Neural progenitor cell (in vitro differentiated cells): ENCODE measurements at regions not wholly inside any gene's neighbourhood (a gene's known extent, or its start where the extent isn't known, plus 50 kb on each side); places are given as distances from the start of the nearest gene placed in this dataset.

Source experiments
- DNase-seq: peaks from one replicate; pipeline ENCODE4 v3.0.0-alpha.2; 2016; ENCODE audit warnings: low spot score
- H2AFZ ChIP-seq: fragments of 200-600 bp; sonication (generic); replicated peaks from 2 replicates; pipeline ENCODE4 v1.6.1; 2016; ENCODE audit warnings: antibody characterized with exemption
- H3F3A ChIP-seq: fragments of 200-600 bp; sonication (generic); 2 replicates; pipeline ENCODE4 v1.6.1; 2016; ENCODE audit warnings: antibody characterized with exemption, low read depth
- H3K27ac ChIP-seq: fragments of 200-600 bp; sonication (generic); 2 replicates; pipeline ENCODE4 v1.5.1; 2016; ENCODE audit warnings: mild to moderate bottlenecking
- H3K27me3 ChIP-seq: fragments of 200-600 bp; sonication (generic); 2 replicates; pipeline ENCODE4 v1.6.1; 2016; ENCODE audit warnings: mild to moderate bottlenecking, moderate library complexity
- H3K36me3 ChIP-seq: fragments of 200-600 bp; sonication (generic); 2 replicates; pipeline ENCODE4 v1.5.1; 2016
- H3K4me1 ChIP-seq: fragments of 200-600 bp; sonication (generic); 2 replicates; pipeline ENCODE4 v1.6.1; 2016; ENCODE audit warnings: mixed run types
- H3K4me2 ChIP-seq: fragments of 200-600 bp; sonication (generic); 2 replicates; pipeline ENCODE4 v1.6.1; 2016
- H3K4me3 ChIP-seq: fragments of 200-600 bp; sonication (generic); 2 replicates; pipeline ENCODE4 v1.5.1; 2016
- H3K79me2 ChIP-seq: fragments of 200-600 bp; sonication (generic); 2 replicates; pipeline ENCODE4 v1.6.1; 2016; ENCODE audit warnings: low read depth
- H3K9ac ChIP-seq: fragments of 200-600 bp; sonication (generic); 2 replicates; pipeline ENCODE4 v1.6.1; 2016
- H3K9me3 ChIP-seq: fragments of 200-600 bp; sonication (generic); 2 replicates; pipeline ENCODE4 v1.5.1; 2016; ENCODE audit warnings: low read depth
- H4K20me1 ChIP-seq: fragments of 200-600 bp; sonication (generic); 2 replicates; pipeline ENCODE4 v1.6.1; 2016; ENCODE audit warnings: low read depth
- H3K27ac Mint-ChIP-seq: 3 replicates; pipeline ENCODE4 v1.8.0; 2021; ENCODE audit warnings: mixed read lengths
- H3K27me3 Mint-ChIP-seq: 2 replicates; pipeline ENCODE4 v1.8.0; 2022; ENCODE audit warnings: low read depth, mild to moderate bottlenecking, inconsistent platforms, moderate library complexity, mixed read lengths; ENCODE audit not compliant: insufficient read depth
- H3K36me3 Mint-ChIP-seq: 3 replicates; pipeline ENCODE4 v1.8.0; 2021; ENCODE audit warnings: mixed read lengths
- H3K4me1 Mint-ChIP-seq: 3 replicates; pipeline ENCODE4 v1.8.0; 2021; ENCODE audit warnings: mixed read lengths
- H3K4me3 Mint-ChIP-seq: 3 replicates; pipeline ENCODE4 v1.8.0; 2021; ENCODE audit warnings: mild to moderate bottlenecking, moderate library complexity, mixed read lengths
- H3K9me3 Mint-ChIP-seq: 3 replicates; pipeline ENCODE4 v1.8.0; 2020; ENCODE audit warnings: mixed read lengths
- CTCF ChIP-seq: fragments of 200-600 bp; sonication (generic); IDR thresholded peaks from 2 replicates; pipeline ENCODE4 v1.5.1; 2017; ENCODE audit warnings: antibody characterized with exemption, mild to moderate bottlenecking
- EZH2 ChIP-seq: fragments of 200-600 bp; sonication (generic); IDR thresholded peaks from 2 replicates; pipeline ENCODE4 v1.6.1; 2017; ENCODE audit warnings: antibody characterized with exemption, mild to moderate bottlenecking, moderate library complexity
- EZH2phosphoT487 ChIP-seq: fragments of 200-600 bp; sonication (generic); IDR thresholded peaks from 2 replicates; pipeline ENCODE4 v1.6.1; 2017; ENCODE audit warnings: antibody characterized with exemption

- peak overlapping the region; percentile 64 for H3K4me2 ChIP-seq
- peaks cover 40% of the 10 kb centered on the region for H3K4me1 Mint-ChIP-seq
- no peak overlapping the region for H2AFZ ChIP-seq
- H3K27me3 ChIP-seq, result no peaks in the 10 kb centered on the region
- H3K79me2 ChIP-seq, result peaks cover 6% of the 10 kb centered on the region
- H3K9ac ChIP-seq, result no peak overlapping the region
- peaks cover 13% of the 10 kb centered on the region for H4K20me1 ChIP-seq
- H3K9me3 Mint-ChIP-seq, result no peaks in the 10 kb centered on the region
- peaks cover 3% of the 10 kb centered on the region for H3K27me3 Mint-ChIP-seq
- DNase-seq, result peak; percentile 45
- no peak overlapping the region for H3K4me3 ChIP-seq
- no peaks in the 10 kb centered on the region for H3K36me3 Mint-ChIP-seq
- H3K36me3 ChIP-seq, result no peaks in the 10 kb centered on the region
- H3K4me3 Mint-ChIP-seq, result no peak overlapping the region
- H3F3A ChIP-seq, result peaks cover 20% of the 10 kb centered on the region
- H3K27ac Mint-ChIP-seq, result peak overlapping the region; percentile 15
- H3K9me3 ChIP-seq, result no peaks in the 10 kb centered on the region
- H3K4me1 ChIP-seq, result peaks cover 71% of the 10 kb centered on the region
- TF ChIP-seq EZH2 (no peak), EZH2phosphoT487 (no peak)
- no peak overlapping the region for H3K27ac ChIP-seq
Measured at GRCh38 chr18:1014951-1015624, 110.4 kb downstream of the ADCYAP1 start.

- H3K36me3 ChIP-seq, result no peaks in the 10 kb centered on the region
- H3K4me3 ChIP-seq, result no peak overlapping the region
- DNase-seq, result no peak
- no peaks in the 10 kb centered on the region for H3K9me3 ChIP-seq
- H3K4me1 Mint-ChIP-seq, result peaks cover 40% of the 10 kb centered on the region
- no peak overlapping the region for H3K4me3 Mint-ChIP-seq
- no peaks in the 10 kb centered on the region for H3K9me3 Mint-ChIP-seq
- peaks cover 6% of the 10 kb centered on the region for H3K79me2 ChIP-seq
- H3K27ac Mint-ChIP-seq, result no peak overlapping the region
- TF ChIP-seq EZH2 (no peak), EZH2phosphoT487 (no peak)
- no peak overlapping the region for H2AFZ ChIP-seq
- no peaks in the 10 kb centered on the region for H3K36me3 Mint-ChIP-seq
- peaks cover 20% of the 10 kb centered on the region for H3F3A ChIP-seq
- H3K27me3 ChIP-seq, result no peaks in the 10 kb centered on the region
- H3K27me3 Mint-ChIP-seq, result peaks cover 3% of the 10 kb centered on the region
- no peak overlapping the region for H3K9ac ChIP-seq
- no peak overlapping the region for H3K27ac ChIP-seq
- peaks cover 13% of the 10 kb centered on the region for H4K20me1 ChIP-seq
- H3K4me1 ChIP-seq, result peaks cover 71% of the 10 kb centered on the region
- H3K4me2 ChIP-seq, result peak overlapping the region; percentile 64
Measured at GRCh38 chr18:1015777-1016176, 111.1 kb downstream of the ADCYAP1 start.

- peaks cover 13% of the 10 kb centered on the region for H4K20me1 ChIP-seq
- peaks cover 20% of the 10 kb centered on the region for H3F3A ChIP-seq
- H3K36me3 ChIP-seq, result no peaks in the 10 kb centered on the region
- Mint-ChIP-seq H3K36me3 (no peaks in the 10 kb centered on the region), H3K9me3 (no peaks in the 10 kb centered on the region), H3K27ac (peak overlapping the region; percentile 97), H3K4me3 (no peak overlapping the region), H3K27me3 (no peaks in the 10 kb centered on the region), H3K4me1 (peaks cover 40% of the 10 kb centered on the region)
- TF ChIP-seq EZH2 (no peak), CTCF (no peak)
- peaks cover 6% of the 10 kb centered on the region for H3K79me2 ChIP-seq
- H3K27ac ChIP-seq, result no peak overlapping the region
- H2AFZ ChIP-seq, result no peak overlapping the region
- H3K4me1 ChIP-seq, result peaks cover 71% of the 10 kb centered on the region
- peak overlapping the region; percentile 70 for H3K4me2 ChIP-seq
- DNase-seq, result peak; percentile 29
- no peaks in the 10 kb centered on the region for H3K27me3 ChIP-seq
- H3K9me3 ChIP-seq, result no peaks in the 10 kb centered on the region
- H3K9ac ChIP-seq, result no peak overlapping the region
- peak overlapping the region; percentile 28 for H3K4me3 ChIP-seq
Measured at GRCh38 chr18:1017227-1018058, 112.8 kb downstream of the ADCYAP1 start.

- Histone ChIP-seq H3K27me3 (no peaks in the 10 kb centered on the region), H4K20me1 (peaks cover 13% of the 10 kb centered on the region), H3K36me3 (no peaks in the 10 kb centered on the region), H2AFZ (no peak overlapping the region), H3F3A (peaks cover 20% of the 10 kb centered on the region), H3K27ac (no peak overlapping the region), H3K4me2 (peak overlapping the region; percentile 70), H3K9ac (no peak overlapping the region), H3K4me3 (peak overlapping the region; percentile 28), H3K79me2 (peaks cover 6% of the 10 kb centered on the region), H3K4me1 (peaks cover 65% of the 10 kb centered on the region), H3K9me3 (no peaks in the 10 kb centered on the region)
- Mint-ChIP-seq H3K4me3 (no peak overlapping the region), H3K27me3 (no peaks in the 10 kb centered on the region), H3K27ac (peak overlapping the region; percentile 97), H3K4me1 (peaks cover 40% of the 10 kb centered on the region), H3K36me3 (no peaks in the 10 kb centered on the region), H3K9me3 (no peaks in the 10 kb centered on the region)
- TF ChIP-seq CTCF, result no peak
- TF ChIP-seq EZH2, result no peak
- TF ChIP-seq EZH2phosphoT487, result no peak
- DNase-seq, result peak; percentile 67
Measured at GRCh38 chr18:1018181-1018681, 113.6 kb downstream of the ADCYAP1 start.
